HG03103 (cell line): ENCODE measurements at regions not wholly inside any gene's neighbourhood (a gene's known extent, or its start where the extent isn't known, plus 50 kb on each side); places are given as distances from the start of the nearest gene placed in this dataset.

ENCODE experiments used
- ATAC-seq: cut with Tn5 transposase; IDR thresholded peaks from one replicate; pipeline ENCODE4 v1.9.1; 2021; ENCODE audit warnings: low read depth; ENCODE audit not compliant: unreplicated experiment

DNA sequence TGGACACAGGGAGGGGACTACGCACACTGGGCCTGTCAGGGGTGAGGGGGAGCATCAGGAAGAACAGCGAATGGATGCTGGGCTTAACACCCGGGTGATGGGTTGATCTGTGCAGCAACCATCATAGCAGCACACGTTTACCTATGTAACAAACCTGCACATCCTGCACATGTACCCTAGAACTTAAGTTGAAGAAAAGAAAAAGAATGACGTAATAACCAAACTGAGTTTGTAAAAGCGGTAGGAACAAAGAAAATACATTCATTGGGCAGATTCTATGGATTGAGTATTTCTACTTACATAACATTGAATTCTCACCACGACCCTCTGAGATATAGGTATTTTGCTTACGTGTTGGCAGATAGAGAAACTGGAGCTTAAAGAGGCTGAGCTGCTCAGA is 468.4 kb downstream of the TTLL7 start:
- no peak for ATAC-seq

- no peak for ATAC-seq
These were observed 470.9 kb downstream of the TTLL7 start for GRCh38 chr1:83527987-83528386.

- no peak for ATAC-seq
These were observed 478.1 kb downstream of the TTLL7 start for GRCh38 chr1:83520797-83521196.

- ATAC-seq: no peak
These were observed 482.6 kb downstream of the TTLL7 start for GRCh38 chr1:83516369-83516768.

GRCh38 chr1:83515578-83516154 is 483.3 kb downstream of the TTLL7 start:
- no peak for ATAC-seq

DNA sequence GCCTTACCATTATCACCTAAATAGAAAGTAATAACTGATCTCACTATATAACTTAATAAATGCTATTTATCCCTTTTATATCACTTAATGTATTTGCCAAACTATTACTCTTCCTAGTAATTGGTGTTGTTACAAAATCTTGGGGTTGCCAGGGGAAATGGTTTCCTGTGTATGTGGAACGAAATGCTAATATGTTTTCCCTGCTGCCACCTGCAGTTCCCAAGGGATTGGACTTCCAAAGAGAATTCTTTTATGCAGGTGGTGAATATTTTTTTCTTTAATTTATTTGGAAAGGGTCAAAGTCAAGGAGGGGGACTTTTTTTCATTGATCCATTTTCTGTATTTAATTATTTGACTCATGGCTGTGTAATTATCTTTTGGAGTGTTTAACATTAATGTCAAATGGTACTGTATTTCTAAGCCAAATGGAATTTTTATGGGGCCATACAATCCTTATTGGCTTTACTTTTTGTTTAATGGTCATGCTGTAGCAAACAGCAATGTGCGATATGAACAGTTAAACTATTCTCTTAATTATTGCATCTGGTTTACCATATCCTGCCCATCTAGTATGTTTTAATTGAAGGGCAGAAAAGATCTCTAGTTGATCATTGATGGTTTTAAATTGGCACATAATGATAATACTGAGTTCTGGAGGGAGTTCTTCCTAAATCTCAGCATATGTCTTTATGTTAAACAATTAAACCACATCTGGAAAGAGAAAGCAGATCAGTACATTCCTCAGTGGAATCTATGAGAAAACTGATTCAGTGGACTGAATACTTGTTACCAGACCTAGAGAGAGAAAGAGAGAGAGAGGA is 486.3 kb downstream of the TTLL7 start:
- ATAC-seq: no peak

DNA sequence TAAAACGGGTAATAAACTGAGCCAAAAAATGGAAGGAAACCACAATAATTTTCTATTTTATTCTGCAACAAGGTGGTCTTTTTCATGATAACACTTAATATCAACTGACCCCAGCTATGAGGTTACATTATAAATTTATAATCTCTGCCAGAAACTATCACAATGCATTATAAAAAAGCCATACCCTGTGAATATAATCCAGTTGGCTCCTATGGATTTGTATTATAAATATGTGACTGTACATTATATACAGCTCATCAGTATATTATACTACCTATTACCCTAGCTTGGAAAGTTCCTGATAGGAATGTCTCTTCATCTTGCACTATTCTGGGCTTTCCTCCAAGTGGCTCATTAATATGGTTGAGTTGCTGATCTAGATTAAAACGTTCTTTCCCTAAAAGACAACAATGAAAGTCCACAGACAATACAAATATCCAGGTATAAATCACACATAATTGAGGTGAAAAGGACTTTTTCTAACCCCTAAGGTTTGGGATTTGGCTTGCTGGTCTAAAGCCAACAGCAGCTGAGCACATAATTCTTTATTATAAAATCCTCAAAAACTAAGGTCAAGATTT is 487.7 kb downstream of the TTLL7 start:
- no peak for ATAC-seq

- ATAC-seq: no peak
These were observed 489.6 kb downstream of the TTLL7 start for GRCh38 chr1:83509301-83509781.

GRCh38 chr1:83508485-83509151 is 490.3 kb downstream of the TTLL7 start:
- ATAC-seq: peak; percentile 98

DNA sequence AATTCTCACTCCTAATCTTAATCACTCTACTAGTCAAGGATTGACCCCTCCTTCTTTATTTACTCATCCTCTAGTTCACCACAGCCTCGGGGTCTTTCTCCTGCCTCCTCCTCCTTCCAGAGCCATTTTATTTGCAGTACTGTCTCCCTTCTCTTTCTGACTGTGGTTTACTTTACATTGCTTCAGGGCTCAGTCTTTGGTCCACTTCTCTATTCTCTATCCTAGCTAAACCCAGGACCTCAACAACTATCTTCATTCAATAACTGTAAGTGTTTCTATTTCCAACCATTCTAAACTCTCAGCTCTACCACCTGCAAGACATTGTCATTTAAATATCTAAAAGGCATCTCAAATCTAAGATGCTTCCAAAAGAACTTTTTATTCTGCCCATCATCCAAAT is 493.8 kb downstream of the TTLL7 start:
- ATAC-seq: no peak

- ATAC-seq: no peak
These were observed 495.8 kb downstream of the TTLL7 start for GRCh38 chr1:83503153-83503552.

GRCh38 chr1:83500987-83501591 is 497.8 kb downstream of the TTLL7 start:
- peak; percentile 82 for ATAC-seq

- no peak for ATAC-seq
These were observed 498.4 kb downstream of the TTLL7 start for GRCh38 chr1:83500531-83500930.

DNA sequence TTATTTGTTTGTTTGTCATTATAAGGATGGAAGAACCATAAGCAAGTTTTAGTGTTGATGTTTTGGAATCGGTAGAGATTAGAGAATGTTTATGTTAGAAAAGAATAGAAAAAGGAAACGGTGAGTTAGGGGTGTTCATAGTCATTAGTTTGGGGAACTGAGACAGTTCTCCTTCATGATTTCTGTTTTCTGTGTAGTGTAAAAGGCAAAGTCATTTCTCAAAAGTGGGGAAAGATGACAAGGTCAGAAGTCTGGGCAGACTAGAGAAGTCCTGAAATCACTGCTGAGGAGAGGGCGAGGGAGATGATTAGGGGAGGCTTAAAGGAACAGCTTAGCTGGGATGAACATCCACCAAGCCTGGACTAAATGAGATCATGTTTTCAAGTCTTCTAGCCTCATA is 498.9 kb downstream of the TTLL7 start:
- peak; percentile 55 for ATAC-seq

GRCh38 chr1:83497563-83497962 is 501.4 kb downstream of the TTLL7 start:
- no peak for ATAC-seq

DNA sequence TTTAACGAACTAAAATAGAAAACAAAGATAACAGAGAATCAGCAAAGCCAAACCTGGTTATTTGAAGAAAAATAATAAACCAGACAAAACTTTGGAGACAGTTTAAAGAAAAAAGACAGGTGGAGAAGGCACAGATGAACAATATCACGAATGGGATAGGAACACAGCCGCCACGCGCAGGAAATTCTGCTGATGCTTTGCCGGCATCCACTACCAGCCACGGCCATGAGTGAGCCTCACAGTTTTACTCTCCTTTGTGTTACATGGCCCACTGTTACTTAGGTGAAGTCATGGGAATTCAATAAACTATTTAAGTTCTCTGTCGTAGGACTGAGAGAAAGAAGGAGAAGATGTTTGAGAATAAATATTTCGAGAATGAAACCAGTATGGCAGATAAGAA is 503.4 kb downstream of the TTLL7 start:
- ATAC-seq: no peak

GRCh38 chr1:83493633-83494032 is 505.3 kb downstream of the TTLL7 start:
- ATAC-seq: no peak

DNA sequence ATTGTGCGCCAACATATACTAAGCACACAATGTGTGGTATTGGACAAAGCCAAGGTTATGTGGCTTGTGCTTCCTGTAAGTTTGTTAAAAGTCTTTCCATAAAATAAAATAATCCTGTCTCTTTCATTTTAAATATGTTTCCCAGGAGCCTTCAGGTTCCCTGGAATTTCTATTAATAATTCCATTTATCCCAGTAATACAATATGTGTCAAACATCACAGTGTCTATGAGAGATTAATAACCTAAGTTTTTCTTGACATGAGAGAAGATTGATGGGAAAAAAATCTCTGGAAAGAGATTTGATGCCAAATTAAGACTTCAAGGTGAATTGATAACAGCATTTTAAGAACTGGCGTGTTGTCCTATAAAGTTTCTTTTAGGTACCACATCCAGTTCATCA is 507.0 kb downstream of the TTLL7 start:
- no peak for ATAC-seq

DNA sequence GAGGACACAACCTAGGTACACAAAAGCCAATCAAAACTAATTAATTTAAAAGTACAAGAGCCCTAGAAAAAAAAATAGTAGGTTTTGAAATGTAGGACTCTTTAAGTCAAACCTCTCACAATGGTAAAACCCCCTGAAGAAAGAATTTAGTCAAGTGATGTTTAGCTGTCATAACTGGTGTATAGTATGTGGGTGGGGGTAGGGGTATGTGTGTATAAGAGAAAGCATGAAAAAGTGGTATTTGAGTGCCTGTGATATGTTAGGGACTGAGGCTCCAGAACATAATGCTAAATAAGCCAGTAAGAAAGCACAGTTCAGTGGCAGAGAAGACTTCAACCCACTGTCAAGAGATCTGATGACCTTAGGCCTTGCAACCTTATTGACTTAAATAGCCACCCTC is 507.9 kb downstream of the TTLL7 start:
- no peak for ATAC-seq

DNA sequence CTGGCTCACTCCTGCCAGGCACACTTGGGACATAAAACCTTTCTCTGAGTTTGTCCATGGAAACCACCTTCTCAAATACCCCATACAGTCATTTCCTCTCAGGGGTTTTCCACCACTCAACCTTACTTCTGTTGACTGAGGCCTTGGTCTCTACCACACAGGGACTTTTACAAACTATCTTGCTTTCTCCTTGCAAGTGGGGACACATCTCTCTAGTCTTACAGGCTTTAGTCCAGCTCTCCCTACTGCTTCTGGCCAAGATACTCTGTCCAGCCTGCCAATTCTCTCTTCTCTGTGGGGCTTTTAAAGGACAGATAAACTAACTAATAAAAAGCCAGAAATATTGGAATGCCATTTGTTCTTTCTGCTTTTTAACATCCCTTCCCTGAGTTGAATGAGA is 510.8 kb downstream of the TTLL7 start:
- ATAC-seq: peak; percentile 61

GRCh38 chr1:83487460-83487859 is 511.5 kb downstream of the TTLL7 start:
- peak; percentile 29 for ATAC-seq
